Stimulated activated CD8-positive, alpha-beta memory T cell treated with anti-CD3 and anti-CD28 coated beads, Interleukin-7, amount 100 ng/mL, for 1 hour (primary cell): ENCODE measurements at regions not wholly inside any gene's neighbourhood (a gene's known extent, or its start where the extent isn't known, plus 50 kb on each side); places are given as distances from the start of the nearest gene placed in this dataset.
"Not testable (repeated sequence)": the region's sequence is repeated elsewhere in the genome, so short reads cannot be mapped to it uniquely, and the experiment has no call there.

Experiments
- DNase-seq, 2 donors: peaks; one replicate each; pipeline ENCODE4 v3.0.0-alpha.2; 2020; ENCODE audit warnings: low read depth in 2 of 2

GRCh38 chr16:61182391-61182790 is 853.8 kb downstream of the CDH8 start:
- no peak for DNase-seq

- DNase-seq, result no peak
Measured at GRCh38 chr16:61181982-61182381, 854.3 kb downstream of the CDH8 start.

GRCh38 chr16:61179561-61179960 is 856.7 kb downstream of the CDH8 start:
- no peak for DNase-seq

- no peak for DNase-seq
Measured at GRCh38 chr16:61165797-61166196, 870.4 kb downstream of the CDH8 start.

GRCh38 chr16:61150351-61150750 is 885.9 kb downstream of the CDH8 start:
- no peak for DNase-seq

GRCh38 chr16:61149709-61150108 is 886.5 kb downstream of the CDH8 start:
- DNase-seq, result no peak

- no peak for DNase-seq
Measured at GRCh38 chr16:61148930-61149329, 887.3 kb downstream of the CDH8 start.

- no peak for DNase-seq
Measured at GRCh38 chr16:61146429-61146828, 889.8 kb downstream of the CDH8 start.

- DNase-seq, result no peak
Measured at GRCh38 chr16:61131447-61131846, 904.8 kb downstream of the CDH8 start.

- DNase-seq, result no peak
Measured at GRCh38 chr16:61128545-61129323, 907.5 kb downstream of the CDH8 start.

- DNase-seq, result no peak
Measured at GRCh38 chr16:61105544-61105943, 930.7 kb downstream of the CDH8 start.

GRCh38 chr16:61098505-61098904 is 937.7 kb downstream of the CDH8 start:
- no peak for DNase-seq

GRCh38 chr16:61091300-61091699 is 944.9 kb downstream of the CDH8 start:
- DNase-seq, result not testable (repeated sequence)

- no peak for DNase-seq
Measured at GRCh38 chr16:61083711-61084110, 952.5 kb downstream of the CDH8 start.

- DNase-seq, result no peak
Measured at GRCh38 chr16:61074324-61074723, 961.9 kb downstream of the CDH8 start.

GRCh38 chr16:61057635-61058034 is 978.6 kb downstream of the CDH8 start:
- no peak for DNase-seq

GRCh38 chr16:61050547-61050946 is 985.7 kb downstream of the CDH8 start:
- DNase-seq, result no peak

GRCh38 chr16:61045931-61046330 is 990.3 kb downstream of the CDH8 start:
- no peak for DNase-seq

- no peak for DNase-seq
Measured at GRCh38 chr16:61042737-61043136, 993.5 kb downstream of the CDH8 start.

- DNase-seq, result no peak
Measured at GRCh38 chr16:61030616-61031015, 1005.6 kb downstream of the CDH8 start.

- DNase-seq, result no peak
Measured at GRCh38 chr16:61024180-61024900, 1011.9 kb downstream of the CDH8 start.

- no peak for DNase-seq
Measured at GRCh38 chr16:61014869-61015268, 1021.4 kb downstream of the CDH8 start.

GRCh38 chr16:61007694-61008093 is 1028.5 kb downstream of the CDH8 start:
- DNase-seq, result no peak
